Astrocyte (in vitro differentiated cells and primary cell): ENCODE measurements at regions not wholly inside any gene's neighbourhood (a gene's known extent, or its start where the extent isn't known, plus 50 kb on each side); places are given as distances from the start of the nearest gene placed in this dataset.

Source experiments
- DNase-seq: peaks from one replicate; pipeline ENCODE4 v3.0.0-alpha.2; 2010; ENCODE audit warnings: low read depth
- FAIRE-seq: peaks from 2 replicates; lab custom pipeline; 2011; peaks lifted over from hg19 to GRCh38; lab: Jason Lieb, UNC
- H2AFZ ChIP-seq: 2 replicates; pipeline ENCODE4 v1.6.0; 2012; ENCODE audit warnings: low read depth, low read length, inconsistent platforms
- H3K27ac ChIP-seq: 2 replicates; pipeline ENCODE4 v1.5.1; 2011; ENCODE audit warnings: low read depth, low read length, inconsistent platforms
- H3K27me3 ChIP-seq: 2 replicates; pipeline ENCODE4 v1.6.0; 2011; ENCODE audit warnings: low read length, inconsistent platforms; ENCODE audit not compliant: insufficient read depth
- H3K36me3 ChIP-seq: 2 replicates; pipeline ENCODE4 v1.5.1; 2011; ENCODE audit warnings: low read length, inconsistent platforms; ENCODE audit not compliant: insufficient read depth
- H3K4me1 ChIP-seq: 2 replicates; pipeline ENCODE4 v1.5.1; 2011; ENCODE audit warnings: low read length, inconsistent platforms; ENCODE audit not compliant: insufficient read depth
- H3K4me2 ChIP-seq: 2 replicates; pipeline ENCODE4 v1.6.0; 2012; ENCODE audit warnings: low read length, inconsistent platforms
- H3K4me3 ChIP-seq: 2 replicates; pipeline ENCODE4 v1.5.1; 2011; ENCODE audit warnings: low read depth, mild to moderate bottlenecking, low read length, inconsistent platforms; ENCODE audit not compliant: insufficient read depth
- H3K79me2 ChIP-seq: 2 replicates; pipeline ENCODE4 v1.6.0; 2012; ENCODE audit warnings: mild to moderate bottlenecking, low read length, inconsistent platforms; ENCODE audit not compliant: insufficient read depth
- H3K9ac ChIP-seq: 2 replicates; pipeline ENCODE4 v1.6.0; 2012; ENCODE audit warnings: mild to moderate bottlenecking, low read length, inconsistent platforms
- H3K9me3 ChIP-seq: 2 replicates; pipeline ENCODE4 v1.5.1; 2012; ENCODE audit warnings: low read depth, mild to moderate bottlenecking, low read length, inconsistent platforms; ENCODE audit not compliant: insufficient read depth
- H4K20me1 ChIP-seq: 2 replicates; pipeline ENCODE4 v1.6.0; 2012; ENCODE audit warnings: low read length, inconsistent platforms; ENCODE audit not compliant: insufficient read depth
- H3K27ac Mint-ChIP-seq: one replicate; pipeline ENCODE4 v1.8.0; 2021; ENCODE audit warnings: mild to moderate bottlenecking, mixed read lengths; ENCODE audit not compliant: unreplicated experiment
- H3K27me3 Mint-ChIP-seq: one replicate; pipeline ENCODE4 v1.8.0; 2021; ENCODE audit warnings: low read depth, mixed read lengths; ENCODE audit not compliant: unreplicated experiment
- H3K36me3 Mint-ChIP-seq: one replicate; pipeline ENCODE4 v1.8.0; 2021; ENCODE audit warnings: low read depth, mixed read lengths; ENCODE audit not compliant: unreplicated experiment
- H3K4me1 Mint-ChIP-seq: one replicate; pipeline ENCODE4 v1.8.0; 2021; ENCODE audit warnings: low read depth, mixed read lengths; ENCODE audit not compliant: unreplicated experiment
- H3K4me3 Mint-ChIP-seq: one replicate; pipeline ENCODE4 v1.8.0; 2021; ENCODE audit warnings: mild to moderate bottlenecking, moderate library complexity, mixed read lengths; ENCODE audit not compliant: unreplicated experiment
- H3K9me3 Mint-ChIP-seq: one replicate; pipeline ENCODE4 v1.8.0; 2021; ENCODE audit warnings: mild to moderate bottlenecking, mixed read lengths; ENCODE audit not compliant: unreplicated experiment
- EZH2 ChIP-seq: IDR thresholded peaks from 2 replicates; pipeline ENCODE4 v1.6.1; 2012; ENCODE audit warnings: mild to moderate bottlenecking, low read length, inconsistent platforms; ENCODE audit not compliant: insufficient read depth
- TF ChIP-seq, protein P1 (sequence below): IDR thresholded peaks from 2 replicates; pipeline ENCODE4 v1.5.1; 2011; ENCODE audit warnings: low read depth, mild to moderate bottlenecking, inconsistent platforms, low read length, moderate library complexity; ENCODE audit not compliant: insufficient read depth

DNA sequence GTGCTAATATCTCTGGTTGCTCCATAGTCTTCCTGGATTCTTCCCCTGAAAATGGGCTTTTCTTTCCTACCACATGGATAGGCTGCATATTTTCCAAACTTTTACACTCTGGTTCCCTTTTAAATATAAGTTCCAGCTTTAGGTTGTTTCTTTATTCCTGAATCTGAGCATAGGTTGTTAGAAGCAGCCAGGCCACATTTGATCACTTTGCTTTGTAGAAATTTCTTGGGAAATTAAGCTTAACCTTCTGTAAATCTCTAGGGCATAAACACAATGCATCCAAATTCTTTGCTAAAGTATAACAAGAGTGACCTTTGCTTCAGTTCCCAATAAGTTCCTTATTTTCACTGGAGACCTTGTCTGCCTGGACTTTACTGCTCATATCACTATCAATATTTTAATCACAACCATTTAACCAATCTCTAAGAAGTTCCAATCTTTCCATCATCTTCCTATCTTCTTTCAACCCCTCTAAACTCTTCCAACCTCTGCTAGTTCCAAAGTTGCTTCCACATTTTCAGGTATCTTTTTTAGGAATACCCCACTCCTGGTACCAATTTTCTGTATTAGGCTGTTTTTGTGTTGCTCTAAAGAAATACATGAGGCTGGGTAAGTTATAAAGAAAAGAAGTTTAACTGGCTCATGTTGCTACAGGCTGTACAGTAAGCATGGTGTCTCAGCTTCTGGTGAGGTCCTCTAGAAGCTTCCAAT, 389.6 kb upstream of the HS6ST1 start:
- no peak overlapping the region for H3K4me3 ChIP-seq
- Mint-ChIP-seq H3K27ac (no peak overlapping the region), H3K4me1 (no peaks in the 10 kb centered on the region), H3K27me3 (no peaks in the 10 kb centered on the region), H3K9me3 (peaks cover 15% of the 10 kb centered on the region), H3K4me3 (no peak overlapping the region), H3K36me3 (peaks cover 3% of the 10 kb centered on the region)
- H2AFZ ChIP-seq, result no peak overlapping the region
- no peaks in the 10 kb centered on the region for H3K36me3 ChIP-seq
- TF ChIP-seq EZH2, result no peak
- TF ChIP-seq, protein P1, sequence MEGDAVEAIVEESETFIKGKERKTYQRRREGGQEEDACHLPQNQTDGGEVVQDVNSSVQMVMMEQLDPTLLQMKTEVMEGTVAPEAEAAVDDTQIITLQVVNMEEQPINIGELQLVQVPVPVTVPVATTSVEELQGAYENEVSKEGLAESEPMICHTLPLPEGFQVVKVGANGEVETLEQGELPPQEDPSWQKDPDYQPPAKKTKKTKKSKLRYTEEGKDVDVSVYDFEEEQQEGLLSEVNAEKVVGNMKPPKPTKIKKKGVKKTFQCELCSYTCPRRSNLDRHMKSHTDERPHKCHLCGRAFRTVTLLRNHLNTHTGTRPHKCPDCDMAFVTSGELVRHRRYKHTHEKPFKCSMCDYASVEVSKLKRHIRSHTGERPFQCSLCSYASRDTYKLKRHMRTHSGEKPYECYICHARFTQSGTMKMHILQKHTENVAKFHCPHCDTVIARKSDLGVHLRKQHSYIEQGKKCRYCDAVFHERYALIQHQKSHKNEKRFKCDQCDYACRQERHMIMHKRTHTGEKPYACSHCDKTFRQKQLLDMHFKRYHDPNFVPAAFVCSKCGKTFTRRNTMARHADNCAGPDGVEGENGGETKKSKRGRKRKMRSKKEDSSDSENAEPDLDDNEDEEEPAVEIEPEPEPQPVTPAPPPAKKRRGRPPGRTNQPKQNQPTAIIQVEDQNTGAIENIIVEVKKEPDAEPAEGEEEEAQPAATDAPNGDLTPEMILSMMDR, result no peak
- H3K79me2 ChIP-seq, result no peaks in the 10 kb centered on the region
- no peak overlapping the region for H3K27ac ChIP-seq
- FAIRE-seq, result no peak
- H3K9ac ChIP-seq, result no peak overlapping the region
- H3K4me2 ChIP-seq, result no peak overlapping the region
- H3K4me1 ChIP-seq, result no peaks in the 10 kb centered on the region
- no peak for DNase-seq
- no peaks in the 10 kb centered on the region for H4K20me1 ChIP-seq
- no peaks in the 10 kb centered on the region for H3K27me3 ChIP-seq
- peaks cover 6% of the 10 kb centered on the region for H3K9me3 ChIP-seq

DNA sequence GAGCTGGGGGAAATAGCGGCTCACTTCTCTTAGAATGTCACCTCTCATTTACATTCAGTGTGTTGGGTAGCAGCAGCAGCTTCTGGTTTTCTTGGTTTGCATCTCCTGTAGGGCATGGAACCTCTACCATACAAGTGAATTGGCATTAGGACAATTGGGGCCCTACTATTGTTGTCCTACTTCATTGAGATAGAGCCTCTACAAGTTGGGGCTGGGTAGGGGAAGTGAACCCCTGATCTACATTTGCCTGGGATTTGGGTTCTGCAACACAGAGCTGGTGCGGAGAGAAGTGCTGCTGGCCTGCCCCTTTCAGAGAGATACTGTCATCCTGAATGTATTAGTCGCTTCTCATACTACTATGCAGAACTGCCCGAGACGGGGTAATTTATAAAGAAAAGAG, 391.6 kb upstream of the HS6ST1 start:
- DNase-seq, result no peak
- no peak overlapping the region for H3K27ac Mint-ChIP-seq

DNA sequence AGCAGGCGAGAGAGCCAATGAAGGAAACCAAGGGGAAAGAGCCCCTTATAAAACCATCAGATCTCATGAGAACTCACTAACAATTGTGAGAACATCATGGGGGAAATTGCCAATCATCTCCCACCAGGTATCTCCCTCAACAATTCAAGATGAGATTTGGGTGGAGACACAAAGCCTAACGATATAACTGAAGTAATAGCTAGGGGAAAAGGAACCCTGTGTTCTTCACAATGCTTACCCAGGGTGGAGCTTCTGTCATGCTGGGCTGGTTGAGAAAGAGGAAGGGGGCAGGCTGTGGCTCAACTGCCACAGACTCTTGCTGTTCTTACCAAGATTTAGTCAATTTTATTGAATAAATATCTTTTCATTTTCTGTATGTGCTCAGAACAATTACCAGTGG, 392.1 kb upstream of the HS6ST1 start:
- Mint-ChIP-seq H3K9me3 (peaks cover 13% of the 10 kb centered on the region), H3K4me3 (no peak overlapping the region), H3K27me3 (peaks cover 5% of the 10 kb centered on the region), H3K36me3 (peaks cover 3% of the 10 kb centered on the region), H3K27ac (no peak overlapping the region), H3K4me1 (no peaks in the 10 kb centered on the region)
- Histone ChIP-seq H3K4me3 (no peak overlapping the region), H4K20me1 (no peaks in the 10 kb centered on the region), H3K27me3 (no peaks in the 10 kb centered on the region), H3K9ac (no peak overlapping the region), H3K79me2 (no peaks in the 10 kb centered on the region), H2AFZ (no peak overlapping the region), H3K36me3 (no peaks in the 10 kb centered on the region), H3K27ac (no peak overlapping the region), H3K9me3 (peaks cover 6% of the 10 kb centered on the region), H3K4me1 (no peaks in the 10 kb centered on the region), H3K4me2 (no peak overlapping the region)
- TF ChIP-seq, protein P1, result no peak
- TF ChIP-seq EZH2, result no peak
- FAIRE-seq (no peak), DNase-seq (no peak)

More for the DNA sequence above, 391.6 kb upstream of the HS6ST1 start:
- Histone ChIP-seq H3K79me2 (no peaks in the 10 kb centered on the region), H3K9me3 (peaks cover 6% of the 10 kb centered on the region), H3K4me2 (no peak overlapping the region), H3K4me1 (no peaks in the 10 kb centered on the region), H3K27me3 (no peaks in the 10 kb centered on the region), H3K36me3 (no peaks in the 10 kb centered on the region), H2AFZ (no peak overlapping the region), H3K4me3 (no peak overlapping the region), H4K20me1 (no peaks in the 10 kb centered on the region), H3K9ac (no peak overlapping the region), H3K27ac (no peak overlapping the region)
- Mint-ChIP-seq H3K27me3 (no peaks in the 10 kb centered on the region), H3K4me3 (no peak overlapping the region), H3K9me3 (peaks cover 13% of the 10 kb centered on the region), H3K36me3 (peaks cover 3% of the 10 kb centered on the region), H3K4me1 (no peaks in the 10 kb centered on the region)
- TF ChIP-seq, protein P1, result no peak
- no peak for TF ChIP-seq EZH2
- FAIRE-seq, result no peak
